DOHH2 (cell line): ENCODE measurements at regions not wholly inside any gene's neighbourhood (a gene's known extent, or its start where the extent isn't known, plus 50 kb on each side); places are given as distances from the start of the nearest gene placed in this dataset.

Experiments
- H3F3A ChIP-seq: fragments of 200-600 bp; sonication (generic), shearing (Covaris generic); 2 replicates; pipeline ENCODE4 v1.6.0; 2016; ENCODE audit warnings: antibody characterized with exemption, mild to moderate bottlenecking; ENCODE audit not compliant: control insufficient read depth, insufficient read depth
- H3K27ac ChIP-seq: fragments of 200-600 bp; sonication (generic); 2 replicates; pipeline ENCODE4 v1.5.1; 2014; ENCODE audit warnings: low read depth, mild to moderate bottlenecking, low read length, moderate library complexity
- H3K27me3 ChIP-seq: fragments of 200-600 bp; sonication (generic); 2 replicates; pipeline ENCODE4 v1.6.1; 2014; ENCODE audit warnings: mild to moderate bottlenecking, low read length, mixed read lengths; ENCODE audit not compliant: control insufficient read depth
- H3K36me3 ChIP-seq: fragments of 200-600 bp; sonication (generic); 2 replicates; pipeline ENCODE4 v1.6.1; 2014; ENCODE audit warnings: mild to moderate bottlenecking, low read length, moderate library complexity, mixed read lengths; ENCODE audit not compliant: control insufficient read depth
- H3K4me1 ChIP-seq: fragments of 200-600 bp; sonication (generic); 2 replicates; pipeline ENCODE4 v1.6.1; 2014; ENCODE audit warnings: mild to moderate bottlenecking, low read length, mixed read lengths; ENCODE audit not compliant: control insufficient read depth
- H3K4me2 ChIP-seq: fragments of 200-600 bp; sonication (generic); 2 replicates; pipeline ENCODE4 v1.6.0; 2014; ENCODE audit warnings: mild to moderate bottlenecking, low read length, moderate library complexity
- H3K4me3 ChIP-seq: fragments of 200-600 bp; sonication (generic); 2 replicates; pipeline ENCODE4 v1.5.1; 2014; ENCODE audit warnings: mild to moderate bottlenecking, low read length, mixed read lengths
- H3K79me2 ChIP-seq: fragments of 200-600 bp; sonication (generic); 2 replicates; pipeline ENCODE4 v1.6.1; 2014; ENCODE audit warnings: mild to moderate bottlenecking, low read length, mixed read lengths; ENCODE audit not compliant: control insufficient read depth
- H3K9me2 ChIP-seq: fragments of 200-600 bp; sonication (generic); replicated peaks from 2 replicates; pipeline ENCODE4 v1.6.1; 2014; ENCODE audit warnings: mild to moderate bottlenecking, low read length, mixed read lengths; ENCODE audit not compliant: control insufficient read depth
- H3K9me3 ChIP-seq: fragments of 200-600 bp; sonication (generic); 2 replicates; pipeline ENCODE4 v1.6.1; 2014; ENCODE audit warnings: antibody characterized with exemption, low read length, mixed read lengths; ENCODE audit not compliant: control insufficient read depth, insufficient read depth
- H4K20me1 ChIP-seq: fragments of 200-600 bp; sonication (generic); 2 replicates; pipeline ENCODE4 v1.6.0; 2014; ENCODE audit warnings: low read depth, mild to moderate bottlenecking, antibody characterized with exemption, low read length, moderate library complexity; ENCODE audit not compliant: control insufficient read depth, insufficient read depth
- CTCF ChIP-seq: fragments of 200-600 bp; sonication (generic); IDR thresholded peaks from one replicate; pipeline ENCODE4 v1.5.1; 2014; ENCODE audit warnings: antibody characterized with exemption, mild to moderate bottlenecking, low read depth, low read length; ENCODE audit not compliant: poor library complexity, severe bottlenecking
- EZH2phosphoT487 ChIP-seq: fragments of 200-600 bp; sonication (generic); IDR thresholded peaks from 2 replicates; pipeline ENCODE4 v1.6.1; 2017; ENCODE audit warnings: borderline replicate concordance, mild to moderate bottlenecking, antibody characterized with exemption, low read length, moderate library complexity, mixed read lengths

- Histone ChIP-seq H3K27me3 (no peaks in the 10 kb centered on the region), H3K9me3 (no peaks in the 10 kb centered on the region), H4K20me1 (no peaks in the 10 kb centered on the region), H3K4me1 (no peaks in the 10 kb centered on the region), H3K4me3 (no peak overlapping the region), H3K27ac (no peak overlapping the region), H3K36me3 (no peaks in the 10 kb centered on the region), H3K4me2 (no peak overlapping the region), H3K9me2 (no peaks in the 10 kb centered on the region), H3K79me2 (no peaks in the 10 kb centered on the region), H3F3A (no peaks in the 10 kb centered on the region)
- TF ChIP-seq EZH2phosphoT487 (no peak), CTCF (no peak)
These were observed 351.4 kb upstream of the CDH20 start for GRCh38 chr18:60981682-60982328.

DNA sequence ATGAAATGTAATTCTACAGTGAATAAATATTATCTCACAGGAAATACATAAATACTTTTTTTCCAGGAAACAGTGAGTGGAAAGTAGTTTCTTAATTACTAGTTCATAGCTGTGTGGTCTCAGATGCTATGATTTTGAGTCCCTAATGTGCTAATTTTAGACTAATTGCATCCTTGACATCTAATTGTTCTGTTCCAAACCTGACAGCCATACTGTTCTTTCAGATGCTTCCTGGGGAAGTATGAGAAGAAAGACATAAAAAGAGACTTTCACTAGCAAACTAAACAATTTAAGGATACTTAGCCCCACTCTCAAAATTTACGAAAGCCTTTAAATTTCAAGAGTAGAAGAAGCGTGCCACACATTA is 350.9 kb upstream of the CDH20 start:
- Histone ChIP-seq H3K9me3 (no peaks in the 10 kb centered on the region), H3K4me1 (no peaks in the 10 kb centered on the region), H3K36me3 (no peaks in the 10 kb centered on the region), H3K4me3 (no peak overlapping the region), H3K27ac (no peak overlapping the region), H3F3A (no peaks in the 10 kb centered on the region), H4K20me1 (no peaks in the 10 kb centered on the region), H3K27me3 (no peaks in the 10 kb centered on the region), H3K79me2 (no peaks in the 10 kb centered on the region), H3K4me2 (no peak overlapping the region), H3K9me2 (no peaks in the 10 kb centered on the region)
- no peak for TF ChIP-seq EZH2phosphoT487
- TF ChIP-seq CTCF = no peak

DNA sequence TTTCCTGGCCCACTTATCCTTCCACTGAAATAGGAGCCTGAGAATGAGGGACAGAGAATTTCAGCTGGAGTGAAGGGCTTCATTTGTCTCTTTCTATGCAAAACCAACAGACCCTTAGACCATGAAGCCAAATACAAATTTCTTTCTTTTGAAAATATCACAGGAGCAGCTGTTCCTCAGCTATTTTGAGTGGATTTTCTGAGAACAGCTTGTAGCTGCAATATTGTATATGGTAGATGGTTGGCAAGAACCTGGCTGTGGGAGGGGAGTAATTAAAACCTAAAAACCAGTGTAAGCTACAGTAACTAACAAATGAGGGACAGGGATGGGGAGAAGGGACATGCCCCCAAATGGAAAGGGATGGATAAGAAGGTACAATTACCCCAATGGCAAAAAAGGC is 350.3 kb upstream of the CDH20 start:
- H3K9me3 ChIP-seq = no peaks in the 10 kb centered on the region
- no peaks in the 10 kb centered on the region for H3K79me2 ChIP-seq
- TF ChIP-seq EZH2phosphoT487 = no peak
- no peak for TF ChIP-seq CTCF
- no peaks in the 10 kb centered on the region for H3K27me3 ChIP-seq
- H3F3A ChIP-seq = no peaks in the 10 kb centered on the region
- H3K4me3 ChIP-seq = no peak overlapping the region
- H3K4me2 ChIP-seq = no peak overlapping the region
- H3K36me3 ChIP-seq = no peaks in the 10 kb centered on the region
- no peaks in the 10 kb centered on the region for H4K20me1 ChIP-seq
- H3K4me1 ChIP-seq = no peaks in the 10 kb centered on the region
- H3K27ac ChIP-seq = no peak overlapping the region
- no peaks in the 10 kb centered on the region for H3K9me2 ChIP-seq

GRCh38 chr18:60984510-60984909 is 348.7 kb upstream of the CDH20 start:
- no peaks in the 10 kb centered on the region for H4K20me1 ChIP-seq
- no peak overlapping the region for H3K27ac ChIP-seq
- H3K4me1 ChIP-seq = no peaks in the 10 kb centered on the region
- H3K79me2 ChIP-seq = no peaks in the 10 kb centered on the region
- H3K4me3 ChIP-seq = no peak overlapping the region
- H3K4me2 ChIP-seq = no peak overlapping the region
- H3K36me3 ChIP-seq = no peaks in the 10 kb centered on the region
- H3K9me3 ChIP-seq = no peaks in the 10 kb centered on the region
- no peak for TF ChIP-seq CTCF
- TF ChIP-seq EZH2phosphoT487 = no peak
- no peaks in the 10 kb centered on the region for H3K9me2 ChIP-seq
- H3K27me3 ChIP-seq = no peaks in the 10 kb centered on the region
- H3F3A ChIP-seq = no peaks in the 10 kb centered on the region
